Skeletal muscle tissue (tissue), 3 donors: ENCODE measurements at regions not wholly inside any gene's neighbourhood (a gene's known extent, or its start where the extent isn't known, plus 50 kb on each side); places are given as distances from the start of the nearest gene placed in this dataset.
"Not testable (repeated sequence)": the region's sequence is repeated elsewhere in the genome, so short reads cannot be mapped to it uniquely, and the experiment has no call there.

ENCODE experiments used
- H3K27ac ChIP-seq: one replicate; pipeline ENCODE4 v1.7.0; 2013; ENCODE audit warnings: mild to moderate bottlenecking, low read depth, low read length, inconsistent platforms
- H3K27me3 ChIP-seq, 3 donors: one replicate each; pipeline ENCODE4 v1.7.0; 2013; ENCODE audit warnings: low read length in 3 of 3; ENCODE audit not compliant: control insufficient read depth in 3 of 3, insufficient read depth in 3 of 3
- H3K36me3 ChIP-seq, 3 donors: one replicate each; pipeline ENCODE4 v1.7.0; 2013; ENCODE audit warnings: low read length in 3 of 3; ENCODE audit not compliant: control insufficient read depth in 3 of 3, insufficient read depth in 3 of 3
- H3K4me1 ChIP-seq, 3 donors: one replicate each; pipeline ENCODE4 v1.7.0; 2013; ENCODE audit warnings: low read length in 3 of 3, mild to moderate bottlenecking in 3 of 3; ENCODE audit not compliant: control insufficient read depth in 3 of 3, insufficient read depth in 3 of 3
- H3K4me3 ChIP-seq, 3 donors: one replicate each; pipeline ENCODE4 v1.7.0; 2013; ENCODE audit warnings: low read length in 3 of 3
- H3K9ac ChIP-seq, 3 donors: one replicate each; pipeline ENCODE4 v1.7.0; 2013; ENCODE audit warnings: low read length in 3 of 3, mild to moderate bottlenecking in 3 of 3, moderate library complexity in 2 of 3, low read depth in 1 of 3
- H3K9me3 ChIP-seq, 3 donors: one replicate each; pipeline ENCODE4 v1.7.0; 2013; ENCODE audit warnings: low read length in 3 of 3; ENCODE audit not compliant: control insufficient read depth in 3 of 3
- donor health status: Osteomylitis.

DNA sequence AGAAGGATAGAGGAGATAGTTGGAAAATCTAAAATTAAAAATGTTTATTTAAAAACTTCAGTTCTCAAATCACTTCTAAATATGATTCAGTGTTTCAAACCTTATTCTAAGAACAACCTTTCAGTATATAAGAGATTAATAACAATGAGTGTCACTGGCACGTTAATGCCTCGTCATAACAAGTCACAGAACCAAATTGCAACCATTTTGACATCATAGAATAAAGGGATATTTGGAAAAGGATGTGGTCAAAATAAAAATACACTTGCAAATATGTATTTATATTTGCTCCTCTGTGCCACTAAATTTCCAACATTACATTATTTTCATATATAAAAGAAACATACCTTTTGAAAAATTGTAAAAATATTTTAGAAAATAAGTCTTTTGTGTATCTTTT is 1090.6 kb downstream of the SUCLG1 start:
- Histone ChIP-seq H3K9me3 (no peaks in the 10 kb centered on the region), H3K36me3 (no peaks in the 10 kb centered on the region), H3K27me3 (no peaks in the 10 kb centered on the region), H3K9ac (no peak overlapping the region), H3K4me1 (no peaks in the 10 kb centered on the region), H3K27ac (no peak overlapping the region), H3K4me3 (no peak overlapping the region)

DNA sequence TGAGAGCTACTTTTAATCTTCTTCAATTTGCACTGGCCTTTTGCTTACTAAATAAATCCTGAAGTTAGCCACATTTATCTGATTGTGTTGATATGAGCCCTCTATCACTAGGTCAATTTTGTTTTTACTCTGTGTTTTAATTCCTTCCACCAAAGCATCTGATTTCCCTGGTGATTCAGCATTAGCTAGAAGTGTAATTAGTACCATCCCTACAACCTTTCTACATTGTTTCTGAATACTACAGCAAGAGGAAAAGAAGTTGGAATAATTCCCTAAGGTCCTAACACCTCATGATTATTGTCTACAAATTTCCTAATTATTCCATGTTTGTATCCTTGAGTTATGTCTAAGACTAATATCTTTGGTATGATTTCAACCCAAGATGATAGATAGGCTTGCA is 1093.6 kb downstream of the SUCLG1 start:
- H3K9ac ChIP-seq: no peak overlapping the region
- H3K4me3 ChIP-seq: no peak overlapping the region
- no peaks in the 10 kb centered on the region for H3K27me3 ChIP-seq
- no peaks in the 10 kb centered on the region for H3K4me1 ChIP-seq
- H3K36me3 ChIP-seq: no peaks in the 10 kb centered on the region
- no peak overlapping the region for H3K27ac ChIP-seq
- no peaks in the 10 kb centered on the region for H3K9me3 ChIP-seq

DNA sequence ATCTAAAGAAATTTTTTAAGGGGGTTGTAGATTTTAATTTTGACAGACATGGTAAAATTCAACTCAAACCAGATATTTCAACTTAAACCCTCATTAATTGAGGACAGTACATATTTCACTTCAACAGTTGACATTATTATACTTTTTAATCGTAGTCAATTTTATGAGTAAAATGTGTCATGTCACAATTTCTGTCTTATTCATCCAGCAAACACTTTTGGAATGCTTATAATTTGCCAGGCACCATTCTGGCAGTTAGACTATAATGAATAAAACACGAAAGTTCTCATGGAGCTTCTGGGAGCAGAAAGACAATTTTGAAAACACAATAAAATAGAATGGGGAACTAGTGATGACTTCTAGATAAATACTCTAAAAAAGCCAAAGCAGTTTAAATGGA is 1094.8 kb downstream of the SUCLG1 start:
- no peaks in the 10 kb centered on the region for H3K36me3 ChIP-seq
- H3K4me1 ChIP-seq: no peaks in the 10 kb centered on the region
- H3K27me3 ChIP-seq: no peaks in the 10 kb centered on the region
- H3K4me3 ChIP-seq: no peak overlapping the region
- no peak overlapping the region for H3K27ac ChIP-seq
- H3K9ac ChIP-seq: no peak overlapping the region
- H3K9me3 ChIP-seq: no peaks in the 10 kb centered on the region

GRCh38 chr2:83363138-83363537 is 1095.9 kb downstream of the SUCLG1 start:
- not testable (repeated sequence) for H3K9me3 ChIP-seq, H3K9ac ChIP-seq, H3K4me3 ChIP-seq, H3K4me1 ChIP-seq, H3K36me3 ChIP-seq, H3K27me3 ChIP-seq, H3K27ac ChIP-seq

DNA sequence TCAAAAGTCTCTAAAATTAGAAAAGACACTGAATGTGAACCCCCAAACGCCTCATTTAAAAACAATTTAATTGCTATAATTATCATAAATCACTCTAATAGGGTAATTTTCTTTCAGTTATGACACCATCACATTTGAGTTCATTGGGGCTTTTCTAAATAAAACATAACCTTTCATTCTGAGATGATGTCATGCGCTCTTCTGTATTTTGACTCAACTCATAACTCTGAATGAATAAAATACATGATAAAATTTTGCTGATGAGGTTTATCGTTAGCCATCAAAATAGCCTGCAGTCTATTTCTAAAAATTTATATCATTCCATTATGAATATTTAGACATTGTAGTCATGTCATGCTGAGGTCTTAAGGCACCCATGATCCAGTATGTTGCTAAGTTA is 1099.7 kb downstream of the SUCLG1 start:
- Histone ChIP-seq H3K27ac (no peak overlapping the region), H3K27me3 (no peaks in the 10 kb centered on the region), H3K9ac (no peak overlapping the region), H3K4me3 (no peak overlapping the region), H3K36me3 (no peaks in the 10 kb centered on the region), H3K4me1 (no peaks in the 10 kb centered on the region), H3K9me3 (no peaks in the 10 kb centered on the region)

GRCh38 chr2:83342860-83343329 is 1116.2 kb downstream of the SUCLG1 start:
- Histone ChIP-seq H3K9me3 (no peaks in the 10 kb centered on the region), H3K9ac (no peak overlapping the region), H3K4me3 (no peak overlapping the region), H3K27me3 (no peaks in the 10 kb centered on the region), H3K4me1 (no peaks in the 10 kb centered on the region), H3K36me3 (no peaks in the 10 kb centered on the region), H3K27ac (no peak overlapping the region)

DNA sequence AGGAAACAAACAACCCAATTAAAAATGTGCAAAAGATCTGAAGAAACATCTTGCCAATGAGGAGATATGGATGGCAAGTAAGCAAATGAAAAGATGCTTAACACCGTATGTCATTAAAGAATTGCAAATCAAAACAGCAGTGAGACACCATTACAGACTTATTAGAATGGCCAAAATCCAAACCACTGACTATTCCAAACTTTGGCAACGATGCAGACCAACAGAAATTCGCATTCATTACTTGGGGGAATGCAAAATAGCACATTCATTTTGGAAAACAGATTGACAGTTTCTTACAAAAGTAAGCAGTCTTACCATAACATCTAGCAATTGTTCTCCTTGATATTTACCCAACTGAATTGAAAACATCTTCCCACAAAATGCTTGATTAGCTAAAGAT is 1118.7 kb downstream of the SUCLG1 start:
- Histone ChIP-seq H3K4me3 (no peak overlapping the region), H3K9ac (no peak overlapping the region), H3K4me1 (no peaks in the 10 kb centered on the region), H3K27me3 (no peaks in the 10 kb centered on the region), H3K9me3 (no peaks in the 10 kb centered on the region), H3K36me3 (no peaks in the 10 kb centered on the region), H3K27ac (no peak overlapping the region)

DNA sequence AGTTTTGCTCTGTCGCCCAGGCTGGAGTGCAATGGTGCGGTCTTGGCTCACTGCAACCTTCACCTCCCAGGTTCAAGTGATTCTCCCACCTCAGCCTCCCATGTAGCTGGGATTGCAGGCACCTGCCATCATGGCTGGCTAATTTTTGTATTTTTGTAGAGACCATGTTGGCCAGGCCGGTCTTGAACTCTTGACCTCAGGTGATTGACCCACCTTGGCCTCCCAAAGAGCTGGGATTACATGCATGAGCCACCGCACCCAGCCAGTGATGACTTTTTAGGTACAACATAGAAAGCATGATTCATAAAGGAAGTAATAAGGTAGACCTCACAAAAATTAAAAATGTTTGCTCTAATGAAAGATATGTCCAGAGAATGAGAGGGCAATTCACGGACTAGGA is 1119.1 kb downstream of the SUCLG1 start:
- H3K4me1 ChIP-seq, H3K9me3 ChIP-seq, H3K27me3 ChIP-seq, H3K36me3 ChIP-seq, H3K27ac ChIP-seq, H3K9ac ChIP-seq, H3K4me3 ChIP-seq: not testable (repeated sequence)

DNA sequence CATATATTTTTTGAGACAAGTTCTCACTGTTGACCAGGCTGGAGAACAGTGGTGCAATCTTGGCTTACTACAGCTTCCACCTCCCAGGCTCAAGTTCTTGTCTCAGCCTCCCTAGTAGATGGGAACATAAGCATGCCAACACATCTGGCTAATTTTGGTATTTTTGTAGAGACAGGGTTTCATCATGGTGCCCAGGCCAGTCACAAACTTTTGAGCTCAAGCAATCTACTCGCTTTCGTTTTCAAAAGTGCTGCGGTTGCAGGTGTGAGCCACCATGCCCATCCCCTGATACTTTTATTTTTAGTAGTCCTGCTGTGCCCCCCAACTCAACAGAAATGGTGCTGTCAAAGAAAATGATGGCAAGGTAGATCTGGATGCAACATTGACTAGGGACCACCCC is 1127.3 kb downstream of the SUCLG1 start:
- Histone ChIP-seq H3K4me3 (no peak overlapping the region), H3K27me3 (no peaks in the 10 kb centered on the region), H3K27ac (no peak overlapping the region), H3K9me3 (no peaks in the 10 kb centered on the region), H3K4me1 (no peaks in the 10 kb centered on the region), H3K9ac (no peak overlapping the region), H3K36me3 (no peaks in the 10 kb centered on the region)

DNA sequence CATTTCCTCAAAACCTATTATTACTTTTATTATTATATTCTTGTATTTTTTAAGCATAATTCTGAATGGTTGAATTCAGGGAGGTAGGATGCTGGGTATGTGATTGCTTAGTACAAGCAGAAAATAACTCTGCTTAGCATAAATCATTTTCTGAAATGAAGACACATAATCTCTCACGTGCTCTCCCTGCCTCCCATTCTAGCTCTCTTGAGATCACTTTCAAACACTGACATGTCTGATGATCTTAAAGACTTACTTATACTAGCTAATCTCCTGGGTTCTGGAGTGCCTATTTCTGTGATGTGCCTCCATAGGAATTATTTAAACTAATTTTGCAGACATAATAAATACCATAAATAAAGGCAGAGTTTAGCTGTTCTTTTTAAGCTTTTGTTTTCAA is 1136.0 kb downstream of the SUCLG1 start:
- H3K4me3 ChIP-seq: no peak overlapping the region
- H3K27me3 ChIP-seq: no peaks in the 10 kb centered on the region
- no peak overlapping the region for H3K9ac ChIP-seq
- no peaks in the 10 kb centered on the region for H3K9me3 ChIP-seq
- H3K36me3 ChIP-seq: no peaks in the 10 kb centered on the region
- no peak overlapping the region for H3K27ac ChIP-seq
- H3K4me1 ChIP-seq: no peaks in the 10 kb centered on the region

GRCh38 chr2:83320053-83320452 is 1139.0 kb downstream of the SUCLG1 start:
- Histone ChIP-seq H3K4me3 (no peak overlapping the region), H3K27me3 (no peaks in the 10 kb centered on the region), H3K36me3 (no peaks in the 10 kb centered on the region), H3K27ac (no peak overlapping the region), H3K9me3 (no peaks in the 10 kb centered on the region), H3K9ac (no peak overlapping the region), H3K4me1 (no peaks in the 10 kb centered on the region)
